RCC 7860 (cell line): ENCODE measurements at regions not wholly inside any gene's neighbourhood (a gene's known extent, or its start where the extent isn't known, plus 50 kb on each side); places are given as distances from the start of the nearest gene placed in this dataset.
"Not testable (repeated sequence)": the region's sequence is repeated elsewhere in the genome, so short reads cannot be mapped to it uniquely, and the experiment has no call there.

Source experiments
- DNase-seq: peaks from one replicate; pipeline ENCODE4 v3.0.0-alpha.2; 2015; ENCODE audit warnings: low spot score
- FAIRE-seq: peaks from 2 replicates; lab custom pipeline; 2012; peaks lifted over from hg19 to GRCh38; lab: Jason Lieb, UNC

DNA sequence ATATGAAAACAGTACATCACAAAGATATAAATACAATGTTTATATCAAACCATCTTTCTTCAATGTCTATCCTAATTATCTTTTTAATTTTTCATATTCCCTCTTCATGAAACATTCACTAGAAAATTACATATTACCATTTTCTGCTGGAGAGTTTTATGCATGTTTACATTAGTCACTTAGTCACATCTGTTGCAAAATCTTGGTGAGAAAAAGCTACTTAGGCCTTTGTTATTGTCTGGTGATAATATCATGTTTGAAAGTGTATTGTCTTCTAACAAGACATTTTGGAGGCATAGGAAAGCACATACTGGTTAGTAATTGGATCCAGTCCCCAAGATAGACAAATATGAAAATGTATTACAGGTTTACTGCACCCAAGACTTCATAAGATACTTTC, 163.6 kb downstream of the GNAI1 start:
- DNase-seq (no peak), FAIRE-seq (peak; percentile 20)

GRCh38 chr7:80294346-80294745, 159.7 kb downstream of the GNAI1 start:
- peak; percentile 46 for FAIRE-seq
- no peak for DNase-seq

DNA sequence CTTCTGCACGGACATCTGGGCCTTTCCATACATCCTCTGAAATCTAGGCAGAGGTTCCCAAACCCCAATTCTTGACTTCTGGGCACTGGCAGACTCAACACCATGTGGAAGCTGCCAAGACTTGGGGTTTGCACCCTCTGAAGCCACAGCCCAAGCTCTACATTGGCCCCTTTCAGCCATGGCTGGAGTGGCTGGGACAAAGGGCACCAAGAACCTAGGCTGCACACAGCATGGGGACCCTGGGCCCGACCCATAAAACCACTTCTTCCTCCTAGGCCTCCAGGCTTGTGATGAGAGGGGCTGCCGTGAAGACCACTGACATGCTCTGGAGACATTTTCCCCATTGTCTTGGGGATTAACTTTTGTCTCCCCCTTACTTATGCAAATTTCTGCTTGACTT, 158.0 kb downstream of the GNAI1 start:
- not testable (repeated sequence) for DNase-seq, FAIRE-seq

DNA sequence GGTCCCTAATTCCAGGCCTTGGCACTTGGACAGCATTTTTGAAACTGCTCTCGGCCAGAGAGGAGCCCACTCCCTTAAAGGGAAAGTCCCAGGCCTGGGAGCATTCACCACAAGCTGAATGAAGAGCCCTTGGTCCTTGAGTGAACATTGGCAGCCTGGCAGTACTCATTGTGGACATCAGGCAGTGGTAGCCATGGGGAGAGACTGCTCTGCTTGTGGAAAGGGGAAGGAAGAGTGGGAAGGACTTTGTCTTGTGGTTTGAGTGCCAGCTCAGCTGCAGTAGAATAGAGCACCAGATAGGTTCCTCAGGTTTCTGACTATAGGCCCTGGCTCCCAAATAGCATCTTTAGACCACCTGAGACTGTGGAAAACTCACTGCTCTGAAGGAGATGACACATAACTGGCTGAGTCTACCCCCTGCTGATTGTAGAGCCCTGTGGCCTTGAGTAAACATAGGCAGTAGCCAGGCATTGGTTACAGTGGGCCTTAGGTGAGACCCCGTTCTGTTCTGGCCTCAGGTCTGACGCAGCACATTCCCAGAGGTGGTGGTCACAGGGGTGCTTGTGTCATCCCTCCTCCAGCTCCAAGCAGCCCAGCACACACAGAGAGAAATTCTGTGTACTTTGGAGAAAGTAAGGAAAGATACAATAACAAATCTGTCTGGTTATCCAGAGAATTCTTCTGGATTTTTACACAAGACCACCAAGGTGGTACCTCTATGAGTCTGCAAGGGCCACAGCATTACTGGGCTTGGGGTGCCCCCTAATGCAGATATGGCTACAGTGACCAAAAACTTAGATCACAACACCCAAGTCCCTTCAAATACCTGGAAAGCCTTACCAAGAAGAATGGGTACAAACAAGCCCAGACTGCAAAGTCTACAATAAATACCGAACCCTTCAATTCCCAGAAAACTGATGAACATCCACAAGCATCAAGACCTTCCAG, 153.8 kb downstream of the GNAI1 start:
- DNase-seq (peak; percentile 99), FAIRE-seq (peak; percentile 95)

DNA sequence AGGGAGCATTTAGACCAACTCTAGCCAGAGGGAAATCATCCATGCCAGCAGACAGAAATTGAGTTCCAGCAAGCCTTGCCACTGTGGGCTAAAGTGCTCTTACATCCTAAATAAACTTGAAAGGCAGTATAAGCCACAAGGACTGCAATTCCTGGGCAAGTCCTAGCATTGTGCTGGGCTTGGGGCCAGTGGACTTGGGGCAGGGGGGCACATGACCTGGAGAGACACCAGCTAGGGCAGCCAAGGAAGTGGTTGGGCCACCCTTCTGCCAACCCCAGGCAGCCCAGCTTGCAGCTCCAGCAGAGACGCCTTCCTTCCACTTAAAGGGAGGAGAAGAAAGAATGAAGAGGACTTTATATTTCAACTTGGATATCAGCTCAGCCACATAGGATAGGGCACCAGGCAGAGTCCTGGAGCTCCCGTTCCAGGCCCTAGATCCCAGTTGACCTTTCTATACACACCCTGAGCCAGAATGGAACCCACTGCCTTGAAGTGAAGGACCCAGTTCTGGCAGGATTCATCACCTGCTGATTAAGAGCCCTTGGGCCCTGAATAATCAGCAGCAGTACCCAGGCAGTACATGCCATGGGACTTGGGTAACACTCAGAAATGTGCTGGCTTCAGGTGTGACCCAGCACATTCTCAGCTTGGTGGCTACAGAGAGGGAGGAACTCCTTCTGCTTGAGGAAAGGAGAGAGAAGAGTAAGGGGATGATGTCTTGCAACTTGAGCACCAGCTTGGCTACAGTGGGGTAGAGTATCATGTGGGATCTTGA, 153.0 kb downstream of the GNAI1 start:
- no peak for FAIRE-seq
- no peak for DNase-seq

GRCh38 chr7:80286611-80287010, 152.0 kb downstream of the GNAI1 start:
- FAIRE-seq, result no peak
- DNase-seq, result no peak

- DNase-seq, result peak; percentile 63
- FAIRE-seq, result peak; percentile 75
These were observed 150.2 kb downstream of the GNAI1 start for GRCh38 chr7:80284855-80285254.

- no peak for DNase-seq
- no peak for FAIRE-seq
These were observed 145.1 kb downstream of the GNAI1 start for GRCh38 chr7:80279760-80280159.

GRCh38 chr7:80278737-80279136, 144.1 kb downstream of the GNAI1 start:
- peak; percentile 35 for FAIRE-seq

GRCh38 chr7:80277434-80278427, 143.1 kb downstream of the GNAI1 start:
- FAIRE-seq (peak; percentile 93), DNase-seq (peak; percentile 72)

More at GRCh38 chr7:80278737-80279136, 144.1 kb downstream of the GNAI1 start:
- no peak for DNase-seq
